ENCODE measurements at regions not wholly inside any gene's neighbourhood (a gene's known extent, or its start where the extent isn't known, plus 50 kb on each side); places are given as distances from the start of the nearest gene placed in this dataset.

GRCh38 chr2:215532844-215533243 is 97.0 kb upstream of the FN1 start (continued):
- TF ChIP-seq MGA (IDR thresholded peaks at IDR 0.05) (no peak), ZNF24 (IDR thresholded peaks at IDR 0.05) (no peak), ZFP30 (CRISPR knock-in tag; IDR thresholded peaks at IDR 0.05; ENCODE audit: borderline replicate concordance) (no peak), ZNF217 (CRISPR knock-in tag; IDR thresholded peaks at IDR 0.05) (no peak), NCOR1 (IDR thresholded peaks at IDR 0.05) (peak; percentile 63; the same call in 1 of the 2 replicates), BHLHE40 (IDR thresholded peaks at IDR 0.05; ENCODE audit: low read length) (no peak), POU5F1 (IDR thresholded peaks at IDR 0.05; ENCODE audit: borderline replicate concordance, low read depth, low read length, partially characterized antibody) (no peak), WHSC1 (IDR thresholded peaks at IDR 0.05; ENCODE audit: low read length) (no peak), TCF7 (IDR thresholded peaks at IDR 0.05; ENCODE audit: borderline replicate concordance) (no peak), SNIP1 (IDR thresholded peaks at IDR 0.05; ENCODE audit: low read depth) (no peak), CREB5 (CRISPR knock-in tag; IDR thresholded peaks at IDR 0.05) (no peak), ZNF518B (CRISPR knock-in tag; IDR thresholded peaks at IDR 0.05) (no peak), MTA3 (IDR thresholded peaks at IDR 0.05; ENCODE audit: borderline replicate concordance) (peak; percentile 24; the same call in 1 of the 2 replicates), LEF1 (IDR thresholded peaks at IDR 0.05) (peak; percentile 48; the same call in 1 of the 2 replicates)
